Nephron progenitor cell (in vitro differentiated cells): ENCODE measurements at regions not wholly inside any gene's neighbourhood (a gene's known extent, or its start where the extent isn't known, plus 50 kb on each side); places are given as distances from the start of the nearest gene placed in this dataset.
"Not testable (repeated sequence)": the region's sequence is repeated elsewhere in the genome, so short reads cannot be mapped to it uniquely, and the experiment has no call there.

Experiments used
- DNase-seq: peaks from one replicate; pipeline ENCODE4 v3.0.0; 2021
- H3K27ac Mint-ChIP-seq: 2 replicates; pipeline ENCODE4 v1.8.0; 2021; ENCODE audit warnings: mild to moderate bottlenecking, moderate library complexity, mixed read lengths
- H3K27me3 Mint-ChIP-seq: 2 replicates; pipeline ENCODE4 v1.8.0; 2021; ENCODE audit warnings: mild to moderate bottlenecking, low read depth, mixed read lengths; ENCODE audit not compliant: poor library complexity
- H3K36me3 Mint-ChIP-seq: 2 replicates; pipeline ENCODE4 v1.8.0; 2021; ENCODE audit warnings: low read depth, mixed read lengths
- H3K4me1 Mint-ChIP-seq: 2 replicates; pipeline ENCODE4 v1.8.0; 2021; ENCODE audit warnings: mixed read lengths
- H3K4me3 Mint-ChIP-seq: 2 replicates; pipeline ENCODE4 v1.8.0; 2021; ENCODE audit warnings: mild to moderate bottlenecking, moderate library complexity, mixed read lengths
- H3K9me3 Mint-ChIP-seq: 2 replicates; pipeline ENCODE4 v1.8.0; 2021; ENCODE audit warnings: mild to moderate bottlenecking, moderate library complexity, mixed read lengths
- CTCF ChIP-seq: fragments of 200-600 bp; sonication (generic); IDR thresholded peaks from 2 replicates; pipeline ENCODE4 v1.5.0; 2021; ENCODE audit warnings: antibody characterized with exemption

DNA sequence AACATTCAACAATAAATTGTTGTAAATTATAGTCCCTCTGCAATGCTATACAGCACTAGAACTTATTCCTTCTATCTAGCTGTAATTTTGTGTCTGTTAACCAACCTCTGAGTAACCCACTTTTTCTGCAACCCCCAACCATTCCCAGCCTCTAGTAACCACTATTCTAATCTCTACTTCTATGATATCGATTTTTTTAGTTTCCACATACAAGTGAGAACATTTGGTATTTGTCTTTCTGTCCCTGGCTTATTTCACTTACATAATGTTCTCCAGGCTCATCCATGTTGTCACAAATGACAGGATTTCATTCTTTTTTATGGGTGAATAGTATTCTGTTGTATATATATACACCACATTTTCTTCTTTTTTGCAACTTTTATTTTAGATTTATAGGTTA is 147.6 kb downstream of the MAIP1 start:
- H3K4me3 Mint-ChIP-seq, result no peak overlapping the region
- H3K27ac Mint-ChIP-seq, result no peak overlapping the region
- no peaks in the 10 kb centered on the region for H3K36me3 Mint-ChIP-seq
- no peaks in the 10 kb centered on the region for H3K9me3 Mint-ChIP-seq
- H3K4me1 Mint-ChIP-seq, result no peaks in the 10 kb centered on the region
- H3K27me3 Mint-ChIP-seq, result peaks cover 12% of the 10 kb centered on the region
- no peak for DNase-seq
- TF ChIP-seq CTCF, result no peak

GRCh38 chr2:200104015-200104414 is 148.6 kb downstream of the MAIP1 start:
- no peaks in the 10 kb centered on the region for H3K36me3 Mint-ChIP-seq
- no peak for DNase-seq
- no peaks in the 10 kb centered on the region for H3K9me3 Mint-ChIP-seq

DNA sequence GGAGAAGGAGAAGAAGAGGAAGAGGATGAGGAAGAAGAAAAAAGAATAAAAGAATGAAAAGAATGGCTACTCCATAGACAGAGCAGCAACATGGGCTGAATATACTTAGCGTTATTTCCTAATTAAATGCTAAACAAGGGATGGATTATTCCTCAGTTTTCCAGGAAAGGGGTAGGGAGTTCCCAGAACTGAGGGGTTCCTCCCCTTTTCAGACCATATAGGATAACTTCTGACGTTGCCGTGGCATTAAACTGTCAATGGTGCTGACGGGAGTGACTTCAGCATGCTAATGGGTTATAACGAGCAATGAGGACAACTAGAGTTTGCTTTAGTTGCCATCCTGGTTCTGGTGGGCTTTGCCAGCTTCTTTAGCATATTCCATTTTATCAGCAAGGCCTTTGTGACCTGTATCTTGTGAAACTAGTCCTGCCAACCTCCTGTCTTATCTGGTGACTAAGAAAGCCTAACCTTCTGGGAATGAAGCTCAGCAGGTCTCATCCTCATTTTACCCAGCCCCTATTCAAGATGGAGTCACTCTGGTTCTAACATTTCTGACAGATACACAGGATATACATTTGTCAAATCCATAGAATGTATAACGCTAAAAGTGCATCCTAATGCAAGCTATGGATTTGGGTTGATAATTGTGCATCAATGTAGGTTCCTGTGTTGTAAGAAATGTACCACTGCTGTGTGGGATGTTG is 152.3 kb downstream of the MAIP1 start:
- Mint-ChIP-seq H3K4me1 (no peaks in the 10 kb centered on the region), H3K27me3 (peaks cover 9% of the 10 kb centered on the region), H3K27ac (no peak overlapping the region), H3K9me3 (no peaks in the 10 kb centered on the region), H3K36me3 (no peaks in the 10 kb centered on the region), H3K4me3 (no peak overlapping the region)
- no peak for TF ChIP-seq CTCF
- DNase-seq, result no peak

More at GRCh38 chr2:200104015-200104414, 148.6 kb downstream of the MAIP1 start:
- H3K27ac Mint-ChIP-seq, result no peak overlapping the region
- TF ChIP-seq CTCF, result no peak
- H3K4me3 Mint-ChIP-seq, result no peak overlapping the region
- peaks cover 12% of the 10 kb centered on the region for H3K27me3 Mint-ChIP-seq
- no peaks in the 10 kb centered on the region for H3K4me1 Mint-ChIP-seq

DNA sequence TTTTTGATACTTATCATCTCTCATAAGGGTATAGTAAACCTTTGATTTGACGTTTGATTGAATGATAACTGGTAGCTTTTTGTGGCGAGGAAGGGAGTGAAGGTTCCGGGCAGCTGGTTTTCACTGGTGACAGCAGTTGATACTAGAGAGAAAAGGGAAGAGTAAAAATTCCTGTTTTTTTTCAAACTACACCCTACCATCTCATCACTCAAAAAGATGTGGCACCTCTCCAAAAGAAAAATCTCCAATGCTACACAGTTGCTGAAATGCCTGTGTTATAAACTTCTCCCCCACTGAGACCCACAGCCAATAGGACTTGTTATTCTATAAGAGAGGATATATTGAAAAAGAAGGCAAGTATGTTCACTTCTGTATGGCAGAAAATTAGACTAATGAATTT is 154.0 kb downstream of the MAIP1 start:
- H3K9me3 Mint-ChIP-seq, result peaks cover 8% of the 10 kb centered on the region
- H3K4me3 Mint-ChIP-seq, result no peak overlapping the region
- no peak overlapping the region for H3K27ac Mint-ChIP-seq
- no peaks in the 10 kb centered on the region for H3K36me3 Mint-ChIP-seq
- H3K4me1 Mint-ChIP-seq, result no peaks in the 10 kb centered on the region
- H3K27me3 Mint-ChIP-seq, result peaks cover 4% of the 10 kb centered on the region
- no peak for DNase-seq
- TF ChIP-seq CTCF, result no peak

GRCh38 chr2:200110381-200110780 is 155.0 kb downstream of the MAIP1 start:
- no peak for DNase-seq
- H3K9me3 Mint-ChIP-seq, result peaks cover 17% of the 10 kb centered on the region
- no peaks in the 10 kb centered on the region for H3K36me3 Mint-ChIP-seq
- no peak for TF ChIP-seq CTCF
- H3K4me3 Mint-ChIP-seq, result no peak overlapping the region
- H3K4me1 Mint-ChIP-seq, result no peaks in the 10 kb centered on the region
- peaks cover 10% of the 10 kb centered on the region for H3K27me3 Mint-ChIP-seq
- no peak overlapping the region for H3K27ac Mint-ChIP-seq

- not testable (repeated sequence) for H3K4me3 Mint-ChIP-seq, H3K36me3 Mint-ChIP-seq, H3K27me3 Mint-ChIP-seq
Measured at GRCh38 chr2:200113016-200113799, 157.8 kb downstream of the MAIP1 start.

More at GRCh38 chr2:200113016-200113799, 157.8 kb downstream of the MAIP1 start:
- H3K4me1 Mint-ChIP-seq, DNase-seq, H3K27ac Mint-ChIP-seq: not testable (repeated sequence)
- peaks cover 38% of the 10 kb centered on the region for H3K9me3 Mint-ChIP-seq
